Esophagus squamous epithelium (tissue), 4 donors: ENCODE measurements at regions not wholly inside any gene's neighbourhood (a gene's known extent, or its start where the extent isn't known, plus 50 kb on each side); places are given as distances from the start of the nearest gene placed in this dataset.

ENCODE experiments used
- POLR2A ChIP-seq, 4 donors: fragments of 450-650 bp; IDR thresholded peaks; one replicate each; pipeline ENCODE4 v1.6.1; 2017; ENCODE audit warnings: antibody characterized with exemption in 4 of 4, mild to moderate bottlenecking in 4 of 4, moderate library complexity in 3 of 4
- TF ChIP-seq, protein P1 (sequence below), 6 experiments: fragments of 450-650 bp in 4 of 6; fragments of 200-600 bp in 2 of 6; sonication (generic) in 2 of 6; IDR thresholded peaks; one replicate each; pipeline ENCODE4 v1.5.1; 2016 to 2019; ENCODE audit warnings: antibody characterized with exemption in 6 of 6, mild to moderate bottlenecking in 4 of 6, moderate library complexity in 4 of 6

DNA sequence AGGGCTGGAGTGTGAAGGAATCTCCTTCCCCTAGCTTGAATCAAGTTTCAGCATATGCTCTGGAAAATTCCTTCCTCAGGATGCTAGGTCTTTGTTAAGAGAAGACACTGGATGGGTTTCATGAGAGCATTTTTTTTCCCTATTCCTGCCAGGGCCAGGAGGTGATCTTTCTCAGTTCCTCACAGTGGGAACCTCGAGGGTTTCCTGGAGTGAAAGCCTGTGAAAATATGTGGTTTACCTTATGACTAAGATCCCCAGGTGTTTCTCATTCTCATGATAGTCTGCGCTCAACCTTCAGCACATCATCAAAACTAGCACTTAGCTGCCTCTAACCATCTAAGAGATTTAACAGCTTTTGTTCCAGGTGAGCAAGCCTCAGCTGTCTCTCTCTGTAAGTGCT, 985.3 kb upstream of the FAT3 start:
- no peak for TF ChIP-seq POLR2A (IDR thresholded peaks at IDR 0.05)
- TF ChIP-seq, protein P1, sequence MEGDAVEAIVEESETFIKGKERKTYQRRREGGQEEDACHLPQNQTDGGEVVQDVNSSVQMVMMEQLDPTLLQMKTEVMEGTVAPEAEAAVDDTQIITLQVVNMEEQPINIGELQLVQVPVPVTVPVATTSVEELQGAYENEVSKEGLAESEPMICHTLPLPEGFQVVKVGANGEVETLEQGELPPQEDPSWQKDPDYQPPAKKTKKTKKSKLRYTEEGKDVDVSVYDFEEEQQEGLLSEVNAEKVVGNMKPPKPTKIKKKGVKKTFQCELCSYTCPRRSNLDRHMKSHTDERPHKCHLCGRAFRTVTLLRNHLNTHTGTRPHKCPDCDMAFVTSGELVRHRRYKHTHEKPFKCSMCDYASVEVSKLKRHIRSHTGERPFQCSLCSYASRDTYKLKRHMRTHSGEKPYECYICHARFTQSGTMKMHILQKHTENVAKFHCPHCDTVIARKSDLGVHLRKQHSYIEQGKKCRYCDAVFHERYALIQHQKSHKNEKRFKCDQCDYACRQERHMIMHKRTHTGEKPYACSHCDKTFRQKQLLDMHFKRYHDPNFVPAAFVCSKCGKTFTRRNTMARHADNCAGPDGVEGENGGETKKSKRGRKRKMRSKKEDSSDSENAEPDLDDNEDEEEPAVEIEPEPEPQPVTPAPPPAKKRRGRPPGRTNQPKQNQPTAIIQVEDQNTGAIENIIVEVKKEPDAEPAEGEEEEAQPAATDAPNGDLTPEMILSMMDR (IDR thresholded peaks at IDR 0.05), result no peak
